ENCODE measurements at regions not wholly inside any gene's neighbourhood (a gene's known extent, or its start where the extent isn't known, plus 50 kb on each side); places are given as distances from the start of the nearest gene placed in this dataset.

DNA sequence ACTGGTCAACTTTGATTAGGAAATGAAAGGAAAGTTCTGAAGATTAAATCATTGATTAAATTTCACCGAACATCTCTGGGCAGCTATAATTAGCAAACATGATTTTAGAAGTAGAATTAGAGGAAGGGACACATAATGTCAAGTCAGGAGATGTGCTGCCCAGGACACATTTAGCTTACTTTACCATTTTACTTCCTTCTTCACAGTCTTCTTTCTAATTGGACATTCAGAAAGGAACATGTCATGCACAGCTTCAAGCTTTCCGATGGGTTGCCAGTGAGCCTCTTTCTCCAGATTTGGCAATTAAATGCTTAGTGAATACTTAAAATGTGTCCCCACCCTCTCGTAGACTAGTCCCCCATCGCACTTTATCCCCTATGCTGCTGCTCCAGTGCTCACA is 234.7 kb downstream of the FAM76B start:
- TF ChIP-seq, protein P1, sequence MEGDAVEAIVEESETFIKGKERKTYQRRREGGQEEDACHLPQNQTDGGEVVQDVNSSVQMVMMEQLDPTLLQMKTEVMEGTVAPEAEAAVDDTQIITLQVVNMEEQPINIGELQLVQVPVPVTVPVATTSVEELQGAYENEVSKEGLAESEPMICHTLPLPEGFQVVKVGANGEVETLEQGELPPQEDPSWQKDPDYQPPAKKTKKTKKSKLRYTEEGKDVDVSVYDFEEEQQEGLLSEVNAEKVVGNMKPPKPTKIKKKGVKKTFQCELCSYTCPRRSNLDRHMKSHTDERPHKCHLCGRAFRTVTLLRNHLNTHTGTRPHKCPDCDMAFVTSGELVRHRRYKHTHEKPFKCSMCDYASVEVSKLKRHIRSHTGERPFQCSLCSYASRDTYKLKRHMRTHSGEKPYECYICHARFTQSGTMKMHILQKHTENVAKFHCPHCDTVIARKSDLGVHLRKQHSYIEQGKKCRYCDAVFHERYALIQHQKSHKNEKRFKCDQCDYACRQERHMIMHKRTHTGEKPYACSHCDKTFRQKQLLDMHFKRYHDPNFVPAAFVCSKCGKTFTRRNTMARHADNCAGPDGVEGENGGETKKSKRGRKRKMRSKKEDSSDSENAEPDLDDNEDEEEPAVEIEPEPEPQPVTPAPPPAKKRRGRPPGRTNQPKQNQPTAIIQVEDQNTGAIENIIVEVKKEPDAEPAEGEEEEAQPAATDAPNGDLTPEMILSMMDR (conservative IDR thresholded peaks at IDR 0.05) = no peak
- no peak for TF ChIP-seq ZFX (IDR thresholded peaks at IDR 0.05)

Measured in C4-2B (cell line).